ENCODE measurements at regions not wholly inside any gene's neighbourhood (a gene's known extent, or its start where the extent isn't known, plus 50 kb on each side); places are given as distances from the start of the nearest gene placed in this dataset.

DNA sequence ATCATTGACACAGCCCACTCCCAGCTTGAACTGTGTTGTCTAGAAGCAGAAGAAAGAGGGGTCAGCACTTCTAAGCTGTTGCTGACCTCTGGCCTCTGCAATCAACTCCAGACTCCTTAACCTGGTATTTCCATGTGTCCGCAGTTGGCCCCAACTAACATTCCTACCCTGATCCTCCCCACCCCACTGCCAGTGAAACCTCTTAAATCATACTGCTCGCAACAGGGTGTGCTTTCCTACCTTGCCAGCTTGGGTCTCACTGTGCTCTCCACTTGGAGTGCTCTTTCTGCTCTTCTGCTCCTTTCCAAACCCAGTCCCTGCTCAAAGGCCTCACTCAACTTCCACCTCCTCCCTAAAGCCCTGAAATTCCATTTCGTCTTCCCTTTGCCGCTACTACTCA, 52.3 kb upstream of the RPS6KA3 start:
- DNase-seq (ENCODE audit: low read depth) = no peak

DNA sequence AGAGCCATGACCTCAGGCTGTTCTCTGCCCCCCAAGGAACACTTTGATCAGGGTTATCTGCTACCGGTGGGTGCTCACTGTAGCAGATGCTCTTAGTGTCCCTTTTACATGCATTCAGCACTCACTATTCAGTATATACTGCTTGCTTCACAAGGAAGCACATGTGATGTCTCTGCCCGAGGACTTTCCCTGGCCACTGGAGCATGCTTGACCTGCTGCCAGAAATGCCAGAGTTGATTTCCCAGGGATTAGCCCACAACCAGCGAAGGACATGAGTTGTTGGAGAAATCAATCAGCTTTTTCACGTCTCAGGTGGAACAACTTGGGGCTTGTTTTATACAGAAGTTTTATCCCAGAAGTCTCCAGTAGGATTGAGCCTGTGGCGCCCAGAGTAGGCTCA, 51.2 kb upstream of the RPS6KA3 start:
- DNase-seq (ENCODE audit: low read depth) = no peak

Measured in stimulated activated CD4-positive, alpha-beta T cell treated with anti-CD3 and anti-CD28 coated beads, Interleukin-2, amount 100 ng/mL, for 4 hours (primary cell).